ENCODE measurements at regions not wholly inside any gene's neighbourhood (a gene's known extent, or its start where the extent isn't known, plus 50 kb on each side); places are given as distances from the start of the nearest gene placed in this dataset.

DNA sequence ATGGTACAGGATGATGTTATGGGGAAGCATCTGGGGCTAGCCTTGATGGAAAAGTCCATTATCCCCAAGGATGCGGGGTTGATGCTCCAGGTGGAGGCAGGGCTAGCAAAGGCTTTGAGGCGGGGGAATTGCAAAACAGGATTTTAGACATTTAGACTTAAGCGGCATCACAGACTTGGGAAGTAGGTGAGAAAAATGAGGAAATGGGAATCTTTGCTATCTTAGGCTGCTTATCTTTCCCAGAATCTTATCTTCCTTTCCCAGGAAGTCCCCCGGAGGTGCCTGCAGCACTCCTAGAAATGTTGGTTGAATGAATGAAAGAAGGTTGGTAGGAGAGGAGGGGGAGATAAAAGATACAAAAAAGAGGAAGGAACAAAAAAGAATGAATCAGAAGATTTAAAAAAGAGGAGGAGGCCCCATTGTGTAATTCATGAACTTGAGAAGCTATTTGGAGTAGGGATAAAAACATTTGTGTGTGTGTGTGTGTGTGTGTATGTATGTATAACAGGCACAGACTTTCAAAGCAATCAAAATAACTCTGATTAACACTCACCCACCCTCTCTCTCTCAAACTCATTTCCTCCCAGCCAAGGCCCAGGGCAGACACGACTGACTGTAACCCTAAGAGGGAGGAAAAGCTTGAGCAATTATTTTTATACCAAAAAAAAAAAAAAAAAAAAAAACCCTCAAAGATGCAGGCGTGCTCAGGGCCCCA lies 62.5 kb upstream of the TBX3 start:
- TF ChIP-seq, protein P1, sequence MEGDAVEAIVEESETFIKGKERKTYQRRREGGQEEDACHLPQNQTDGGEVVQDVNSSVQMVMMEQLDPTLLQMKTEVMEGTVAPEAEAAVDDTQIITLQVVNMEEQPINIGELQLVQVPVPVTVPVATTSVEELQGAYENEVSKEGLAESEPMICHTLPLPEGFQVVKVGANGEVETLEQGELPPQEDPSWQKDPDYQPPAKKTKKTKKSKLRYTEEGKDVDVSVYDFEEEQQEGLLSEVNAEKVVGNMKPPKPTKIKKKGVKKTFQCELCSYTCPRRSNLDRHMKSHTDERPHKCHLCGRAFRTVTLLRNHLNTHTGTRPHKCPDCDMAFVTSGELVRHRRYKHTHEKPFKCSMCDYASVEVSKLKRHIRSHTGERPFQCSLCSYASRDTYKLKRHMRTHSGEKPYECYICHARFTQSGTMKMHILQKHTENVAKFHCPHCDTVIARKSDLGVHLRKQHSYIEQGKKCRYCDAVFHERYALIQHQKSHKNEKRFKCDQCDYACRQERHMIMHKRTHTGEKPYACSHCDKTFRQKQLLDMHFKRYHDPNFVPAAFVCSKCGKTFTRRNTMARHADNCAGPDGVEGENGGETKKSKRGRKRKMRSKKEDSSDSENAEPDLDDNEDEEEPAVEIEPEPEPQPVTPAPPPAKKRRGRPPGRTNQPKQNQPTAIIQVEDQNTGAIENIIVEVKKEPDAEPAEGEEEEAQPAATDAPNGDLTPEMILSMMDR (conservative IDR thresholded peaks at IDR 0.05) = no peak
- no peak for TF ChIP-seq ZFX (IDR thresholded peaks at IDR 0.05)

All from C4-2B (cell line).